NCI-H1417 (cell line): ENCODE measurements at regions not wholly inside any gene's neighbourhood (a gene's known extent, or its start where the extent isn't known, plus 50 kb on each side); places are given as distances from the start of the nearest gene placed in this dataset.

Experiments used
- DNase-seq, 3 experiments: peaks; one replicate each; lab custom pipeline; 2025; lab: John Stamatoyannopoulos, UW

DNA sequence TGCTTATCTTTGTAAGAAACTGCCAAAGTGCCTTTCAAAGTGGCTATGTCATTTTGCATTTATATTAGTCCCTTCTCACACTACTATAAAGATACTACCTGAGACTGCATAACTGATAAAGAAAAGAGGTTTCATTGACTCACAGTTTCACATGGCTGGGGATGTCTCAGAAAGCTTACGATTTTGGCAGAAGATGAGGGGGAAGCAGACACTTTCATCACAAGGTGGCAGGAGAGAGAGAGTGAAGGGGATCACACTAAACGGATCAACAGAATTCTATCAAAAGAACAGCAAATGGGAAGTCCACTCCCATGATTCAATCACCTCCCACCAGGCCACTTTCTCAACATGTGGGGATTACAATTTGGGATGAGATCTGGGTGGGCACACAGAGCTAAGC is 1352.0 kb upstream of the B3GALT2 start:
- no peak for DNase-seq

DNA sequence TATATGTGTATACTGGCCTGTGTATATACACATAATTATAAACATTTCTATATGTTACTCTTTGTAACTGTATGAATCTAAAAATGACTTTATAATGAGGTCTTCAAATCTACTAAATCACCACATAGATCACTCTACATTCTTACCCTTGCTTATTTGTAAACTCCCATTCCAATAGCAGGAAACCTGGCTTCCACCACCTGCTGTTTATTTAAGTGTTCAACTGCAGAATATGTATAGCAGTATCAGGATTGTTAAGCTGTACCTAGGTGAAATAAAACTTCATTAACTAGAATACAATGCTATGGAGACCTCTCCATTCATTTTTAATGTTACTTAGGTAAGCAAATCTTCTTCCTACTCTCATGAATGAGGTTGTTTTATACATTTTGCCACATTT is 1351.1 kb upstream of the B3GALT2 start:
- DNase-seq: peak in 1 of 3 experiments; percentile 21

DNA sequence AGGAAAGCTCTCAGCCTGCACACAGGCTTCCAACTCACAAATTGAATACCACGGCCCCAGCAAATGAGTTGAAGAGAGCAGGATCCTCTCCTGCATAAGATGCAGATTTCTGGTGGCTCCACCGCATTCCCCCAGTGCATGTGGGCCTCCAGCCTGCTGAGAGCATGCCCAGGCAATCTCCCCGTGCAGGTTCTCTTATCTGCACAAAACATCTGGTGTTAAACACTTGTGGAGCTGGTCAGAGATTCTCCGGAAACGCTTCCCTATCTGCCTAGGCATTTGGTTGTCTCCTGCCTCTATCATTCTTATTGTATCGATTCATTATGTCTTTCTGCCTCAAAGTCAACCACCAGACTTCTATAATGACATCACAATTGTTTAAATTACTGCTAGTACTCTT is 1349.0 kb upstream of the B3GALT2 start:
- DNase-seq: no peak

DNA sequence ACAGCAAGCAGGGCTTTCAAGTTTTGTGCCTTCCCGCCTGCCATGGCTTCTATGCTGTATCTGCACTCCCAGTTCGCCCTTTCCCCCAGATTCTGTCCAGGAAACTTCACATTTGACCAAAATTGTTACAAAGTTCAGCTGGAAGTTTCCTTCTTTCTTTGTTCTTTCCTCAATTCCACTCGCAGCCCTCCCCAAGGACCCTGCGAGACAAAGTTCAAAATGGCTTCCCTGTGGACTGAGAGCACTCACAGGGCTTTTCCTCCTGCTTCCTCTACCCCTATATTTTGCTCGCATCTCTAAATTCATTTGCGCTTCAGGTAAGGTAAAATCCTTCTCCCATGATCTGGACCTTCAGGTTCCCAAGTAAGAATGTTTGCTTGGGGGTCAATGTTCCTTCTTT is 1348.4 kb upstream of the B3GALT2 start:
- no peak for DNase-seq

DNA sequence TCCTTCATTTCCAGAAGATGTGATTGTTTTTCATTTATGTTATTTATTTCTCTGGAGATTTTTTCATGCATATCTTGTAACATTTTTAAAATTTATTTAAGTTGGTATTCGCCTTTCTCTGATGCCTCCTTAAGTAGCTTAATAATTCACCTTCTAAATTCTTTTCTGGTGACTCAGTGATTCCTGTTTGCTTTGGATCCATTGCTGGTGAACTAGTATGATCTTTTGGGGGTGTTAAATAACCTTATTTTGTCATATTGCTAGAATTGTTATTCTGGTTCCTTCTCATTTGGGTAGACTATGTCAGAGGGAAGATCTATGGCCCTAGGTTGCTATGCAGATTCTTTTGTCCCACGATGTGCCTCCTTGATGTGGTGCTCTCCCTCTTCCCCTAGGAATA is 1347.2 kb upstream of the B3GALT2 start:
- no peak for DNase-seq

DNA sequence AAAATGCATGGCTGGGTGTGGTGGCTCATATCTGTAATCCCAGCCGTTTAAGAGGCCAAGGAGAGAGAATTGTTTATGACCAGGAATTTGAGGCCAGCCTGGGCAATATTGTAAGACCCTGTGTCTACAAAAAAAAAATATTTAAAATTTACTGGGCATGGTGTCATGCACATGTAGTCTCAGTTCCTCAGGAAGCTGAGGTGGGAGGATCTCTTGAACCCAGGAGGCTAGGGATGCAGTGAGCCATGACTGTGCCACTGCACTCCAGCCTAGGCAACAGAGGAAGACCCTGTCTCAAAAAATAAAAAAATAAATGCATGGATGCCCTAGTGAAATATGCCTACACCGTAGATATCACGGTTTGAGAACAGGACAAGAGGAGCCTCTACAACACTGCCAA is 1331.2 kb upstream of the B3GALT2 start:
- no peak for DNase-seq

DNA sequence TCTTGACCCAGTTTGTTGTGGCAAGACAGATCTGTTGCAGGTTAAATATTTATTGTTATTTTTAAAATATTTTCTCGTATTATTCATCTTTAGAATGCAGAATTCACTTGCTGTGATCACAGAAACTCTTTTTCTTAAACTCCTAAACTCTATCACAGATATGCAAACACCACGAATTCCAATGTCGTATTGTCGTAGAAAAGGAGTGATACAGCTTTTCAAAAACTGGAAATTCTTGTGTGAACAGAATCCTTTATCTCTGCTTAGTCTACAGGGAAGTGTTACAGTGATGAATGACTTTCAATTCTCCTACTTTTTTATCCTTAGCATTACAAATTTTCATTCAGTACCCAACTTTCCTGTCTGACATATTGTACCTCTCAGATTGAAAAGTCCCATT is 1329.5 kb upstream of the B3GALT2 start:
- DNase-seq: no peak

DNA sequence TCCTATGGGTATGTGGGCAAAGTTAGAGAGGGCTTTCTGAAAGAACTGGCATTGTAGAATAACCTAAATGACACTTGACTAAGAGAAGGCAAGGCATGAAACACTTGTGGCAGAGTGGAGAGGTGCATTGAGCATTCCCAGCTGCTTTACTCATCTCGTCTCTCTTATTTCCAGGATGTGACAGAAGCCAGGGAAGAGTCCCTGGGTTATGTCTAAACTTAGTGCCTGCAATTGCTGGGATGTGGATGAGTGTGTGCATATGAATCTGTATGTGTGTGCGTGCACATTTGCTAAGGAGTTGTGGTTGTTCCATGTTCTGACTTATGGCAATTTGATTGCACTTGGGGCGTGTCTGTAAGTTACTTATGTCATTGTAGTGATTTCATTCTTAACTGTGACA is 1326.5 kb upstream of the B3GALT2 start:
- DNase-seq: no peak

DNA sequence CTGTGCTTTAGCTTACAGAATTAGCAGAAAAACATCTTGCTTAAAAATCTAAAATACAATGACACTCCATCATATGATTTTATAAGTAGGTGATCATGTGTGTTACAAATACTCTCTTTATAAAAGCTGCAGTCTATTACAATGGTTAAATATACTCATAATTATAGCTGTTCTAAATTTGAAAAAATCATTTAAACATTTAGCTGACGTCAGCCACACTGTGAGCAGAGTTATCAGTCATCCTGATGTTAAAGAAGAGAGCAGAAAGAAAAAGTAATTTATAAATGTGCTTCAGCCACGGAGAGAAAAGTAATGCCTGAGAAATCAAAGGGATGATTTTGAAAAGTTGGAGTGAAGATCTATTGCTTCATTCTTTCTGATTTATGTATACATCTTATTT is 1325.9 kb upstream of the B3GALT2 start:
- no peak for DNase-seq

DNA sequence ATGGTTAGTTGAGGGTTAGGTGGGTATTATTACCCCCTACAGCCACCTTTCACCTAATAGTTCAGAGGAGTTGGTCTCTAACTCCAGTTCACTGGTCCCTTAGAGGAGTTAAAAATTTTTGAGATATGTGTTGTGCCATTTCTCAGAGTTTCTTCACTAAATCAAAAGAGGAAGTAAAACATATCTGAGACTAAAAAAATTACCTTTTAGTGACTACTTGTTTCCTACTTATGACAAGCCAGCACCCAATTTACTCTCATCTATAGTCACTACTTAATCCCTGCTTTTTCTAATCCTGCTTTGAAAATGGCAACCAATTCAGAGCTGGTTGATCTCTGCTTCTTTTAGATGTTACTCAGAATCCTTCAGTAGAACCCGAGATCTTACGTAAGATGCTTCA is 1316.8 kb upstream of the B3GALT2 start:
- no peak for DNase-seq

DNA sequence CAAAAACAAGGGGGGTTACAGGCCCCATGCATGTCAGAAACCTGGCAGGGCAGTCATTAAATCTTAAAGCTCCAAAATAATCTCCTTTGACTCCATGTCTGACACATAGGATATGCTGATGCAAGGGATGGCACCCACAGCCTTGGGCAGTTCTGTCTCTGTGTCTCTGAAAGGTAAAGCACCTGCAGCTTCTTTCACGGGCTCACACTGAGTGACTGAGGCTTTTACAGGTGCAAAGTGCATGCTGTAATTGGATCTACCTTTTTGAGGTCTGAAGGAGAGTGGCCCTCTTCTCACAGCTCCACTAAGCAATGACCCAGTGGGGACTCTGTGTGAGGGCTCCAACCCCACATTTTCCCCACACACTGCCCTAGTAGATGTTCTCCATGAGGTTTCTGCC is 1309.0 kb upstream of the B3GALT2 start:
- no peak for DNase-seq

DNA sequence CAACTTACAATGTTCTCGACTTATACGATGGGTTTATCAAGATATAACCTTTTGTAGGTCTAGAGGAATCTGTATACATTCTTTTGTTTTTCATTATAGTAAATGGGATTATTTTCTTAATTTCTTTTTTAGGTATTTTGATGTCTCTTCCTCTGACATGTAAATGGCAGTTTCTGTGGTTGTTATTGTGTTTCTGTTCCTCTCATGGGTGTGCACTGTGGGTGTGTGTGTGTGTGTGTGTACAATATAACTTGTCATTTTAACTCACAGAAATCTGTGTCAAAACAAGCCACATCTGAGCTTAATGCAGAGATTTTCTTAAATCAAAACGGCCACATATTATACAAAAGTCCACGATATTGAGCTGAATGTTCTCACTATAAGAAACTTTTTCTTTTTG is 1300.8 kb upstream of the B3GALT2 start:
- no peak for DNase-seq

DNA sequence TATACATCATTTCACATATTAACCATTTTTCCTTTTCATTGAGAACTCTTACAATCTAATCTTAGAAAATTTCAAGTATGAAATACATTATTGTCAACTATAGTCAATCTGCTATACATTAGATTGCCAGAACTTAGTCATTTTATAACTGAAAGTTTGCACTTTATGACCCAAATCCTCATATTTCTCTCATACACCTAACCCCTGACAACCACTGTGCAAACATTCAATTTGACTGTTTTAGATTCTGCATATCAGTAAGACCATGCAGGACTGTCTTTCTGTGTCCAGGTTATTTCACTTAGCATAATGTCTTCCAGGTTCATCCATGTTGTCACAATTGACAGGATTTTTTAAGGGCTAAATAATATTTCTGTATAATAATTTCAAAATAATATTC is 1299.0 kb upstream of the B3GALT2 start:
- no peak for DNase-seq

DNA sequence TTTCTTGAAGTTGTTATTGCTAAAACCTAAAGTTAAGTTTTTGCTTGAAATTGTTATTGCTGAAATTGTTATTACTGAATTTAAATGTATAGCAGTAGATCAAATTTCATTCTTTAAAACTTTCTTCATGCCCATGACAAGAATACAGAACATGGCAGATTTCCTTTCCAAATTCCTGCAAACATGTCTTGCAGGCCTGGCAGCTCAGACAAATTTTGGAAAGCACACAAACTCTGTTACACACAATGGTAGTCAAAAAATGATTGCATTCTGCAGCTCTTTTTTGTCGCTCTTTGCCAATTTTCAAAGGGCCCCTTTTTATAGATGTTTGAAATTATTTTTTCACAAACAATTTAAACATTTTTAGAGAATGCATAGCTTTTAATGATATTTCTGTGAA is 1292.3 kb upstream of the B3GALT2 start:
- DNase-seq: no peak

DNA sequence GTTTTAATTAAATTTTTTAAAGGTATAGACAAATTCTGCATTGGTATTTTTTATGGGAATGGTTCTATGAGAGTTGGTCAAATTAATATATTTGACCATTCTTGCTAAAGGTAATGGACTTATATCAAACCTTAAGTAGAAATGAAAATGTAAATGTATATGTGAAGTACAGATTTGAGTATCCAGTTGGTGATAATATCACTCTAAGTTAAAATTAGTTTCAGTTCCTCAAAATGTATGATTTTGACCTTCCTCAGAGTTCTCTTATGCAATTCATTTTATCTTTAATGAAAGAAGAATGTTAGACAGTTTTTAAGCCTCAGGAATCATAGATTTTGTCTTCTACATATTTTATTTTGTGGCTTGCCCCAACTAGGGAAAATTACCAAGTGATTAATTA is 1291.5 kb upstream of the B3GALT2 start:
- DNase-seq: no peak

DNA sequence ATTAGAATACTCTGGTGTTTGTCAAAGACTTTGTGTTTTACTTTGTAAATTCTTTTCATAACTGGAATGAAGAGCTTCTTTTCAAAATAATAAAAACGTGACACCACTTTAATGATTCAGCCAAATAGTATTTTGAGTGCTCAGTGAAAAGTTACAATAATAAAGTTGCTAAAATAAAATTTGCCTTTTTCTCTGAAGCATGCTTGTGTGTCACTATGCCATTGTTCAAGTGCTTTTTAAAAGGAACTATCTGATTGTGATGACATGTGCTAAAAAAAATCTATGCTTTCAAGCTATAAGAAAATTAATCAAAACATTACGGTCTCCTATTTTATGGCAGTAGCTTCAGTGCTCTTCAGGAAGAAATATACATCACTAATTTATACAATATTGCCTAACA is 1290.5 kb upstream of the B3GALT2 start:
- DNase-seq: no peak

DNA sequence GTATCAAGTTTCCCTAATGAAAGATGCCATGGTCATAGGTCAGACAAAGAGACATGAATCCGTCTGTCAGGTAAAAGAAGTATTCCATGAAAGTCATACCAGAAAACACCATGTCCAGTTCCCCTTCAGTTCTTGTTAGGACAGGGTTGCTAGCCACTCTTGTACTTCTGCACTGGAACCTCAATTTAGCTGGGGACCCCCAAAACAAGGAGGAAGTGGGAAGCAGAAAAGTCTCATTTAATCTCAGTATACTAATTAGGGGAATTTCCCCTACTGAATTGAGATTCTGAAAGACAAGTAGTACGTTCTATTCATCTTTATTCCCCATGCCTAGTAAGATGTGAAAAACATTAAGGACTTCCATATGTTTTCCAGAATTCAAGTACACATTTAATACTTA is 1289.9 kb upstream of the B3GALT2 start:
- DNase-seq: no peak

DNA sequence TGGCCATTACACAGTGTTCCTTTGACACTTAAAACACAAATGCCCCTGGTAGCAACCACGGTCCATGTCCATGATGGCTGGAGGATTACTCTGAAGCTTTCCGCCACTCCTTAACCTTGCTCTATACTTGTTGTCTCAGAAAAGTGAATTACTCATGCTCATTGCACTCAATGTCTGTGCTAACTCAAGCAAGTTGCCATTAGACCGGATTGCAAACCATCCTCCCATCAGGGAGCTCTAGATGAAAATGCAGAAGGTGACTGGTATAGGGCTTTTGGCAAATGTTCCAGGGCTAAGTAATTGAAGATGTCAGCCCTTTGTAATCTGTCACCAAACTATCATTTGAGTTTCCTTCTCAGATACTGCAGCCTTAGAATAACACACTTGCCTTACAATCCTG is 1288.3 kb upstream of the B3GALT2 start:
- no peak for DNase-seq

DNA sequence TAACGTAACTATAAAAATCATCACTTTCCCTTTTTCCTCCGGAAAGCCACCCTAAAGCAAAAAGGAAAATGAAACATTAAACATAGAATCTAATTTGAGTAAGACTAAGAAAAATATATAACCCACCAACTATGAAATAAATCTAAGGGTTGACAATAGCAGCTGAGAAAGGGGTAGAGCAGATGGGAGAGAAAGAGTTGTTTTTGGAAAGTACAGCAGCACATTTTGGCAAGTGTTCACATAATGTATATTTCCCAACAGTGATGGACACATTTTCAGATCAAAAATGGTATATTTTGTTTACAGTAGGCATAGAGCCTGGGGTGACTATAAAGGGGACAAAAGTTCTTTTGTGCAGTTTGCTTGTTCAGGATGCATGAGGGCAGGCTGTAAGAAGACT is 1287.4 kb upstream of the B3GALT2 start:
- no peak for DNase-seq

DNA sequence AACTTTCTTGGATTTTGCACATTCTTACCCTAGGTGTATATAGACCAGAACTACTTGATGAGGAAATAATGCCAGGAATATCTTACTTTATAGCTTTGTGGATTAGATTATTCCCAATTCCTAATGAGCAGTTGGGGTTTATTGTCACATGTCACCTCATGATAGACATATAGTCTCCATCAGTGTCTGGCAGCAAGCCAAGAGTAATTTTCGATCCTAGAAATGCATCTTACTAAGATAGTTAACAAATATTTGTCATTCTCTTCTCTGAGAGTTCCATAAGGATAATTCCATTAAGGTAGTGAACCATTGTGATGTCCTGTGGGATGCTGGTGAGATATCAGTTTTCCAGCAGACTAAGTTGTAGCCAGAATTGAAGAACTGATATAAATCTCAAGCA is 1282.9 kb upstream of the B3GALT2 start:
- peak in 2 of 3 experiments; percentile 44 to 76 for DNase-seq

DNA sequence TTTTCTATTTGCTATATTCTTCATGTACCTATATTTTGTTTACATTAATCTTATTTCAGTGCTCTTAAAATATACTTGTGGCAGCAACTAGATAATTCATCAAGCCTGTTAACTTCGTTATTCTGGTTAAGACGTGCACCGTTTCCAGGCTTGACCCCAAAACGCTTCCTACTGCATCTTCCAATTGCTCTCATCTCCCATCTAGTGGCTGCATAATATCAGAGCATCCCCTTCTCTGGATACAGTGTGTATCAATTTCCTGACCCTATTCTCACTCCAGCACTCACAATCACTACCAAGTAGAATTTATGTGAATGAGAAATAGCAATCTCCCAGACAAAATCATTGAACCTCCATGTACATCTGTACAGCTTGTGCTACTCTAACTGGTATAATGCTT is 1280.3 kb upstream of the B3GALT2 start:
- no peak for DNase-seq

DNA sequence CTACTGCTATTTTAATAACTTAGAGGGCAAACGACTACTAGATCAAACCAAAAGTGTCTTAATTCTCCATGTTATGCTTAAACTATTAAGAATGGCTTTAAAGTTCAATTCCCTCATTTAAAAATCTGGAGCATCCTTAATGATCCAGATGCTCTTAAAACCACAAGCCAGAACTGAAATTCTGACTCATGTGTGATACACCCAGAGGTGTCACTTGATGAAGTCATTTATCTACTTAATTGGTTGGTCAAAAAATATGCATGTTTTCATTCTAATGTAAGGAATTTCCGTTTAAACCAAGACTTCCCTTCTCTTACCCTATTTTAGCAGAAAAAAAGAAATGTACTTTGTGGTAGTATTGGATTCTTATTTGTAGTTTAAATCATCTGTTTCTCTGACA is 1261.2 kb upstream of the B3GALT2 start:
- DNase-seq: no peak

DNA sequence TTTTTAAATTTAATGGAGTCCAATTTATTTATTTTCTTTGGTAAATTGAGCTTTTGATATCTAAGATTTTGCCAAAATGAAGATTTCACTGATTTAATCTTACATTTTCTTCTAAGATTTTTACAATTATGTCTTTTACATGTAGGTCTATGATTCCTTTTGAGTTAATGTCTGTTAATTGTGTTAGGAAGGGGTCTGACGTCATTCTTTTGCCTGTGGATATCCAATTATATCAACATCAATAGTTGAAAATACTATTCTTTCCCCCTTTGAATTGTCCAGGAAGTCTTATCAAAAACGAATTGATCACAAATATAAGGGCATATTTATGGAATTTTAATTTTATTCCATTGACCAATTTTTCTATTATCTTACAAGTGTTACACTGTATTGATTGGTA is 1258.8 kb upstream of the B3GALT2 start:
- DNase-seq: no peak

DNA sequence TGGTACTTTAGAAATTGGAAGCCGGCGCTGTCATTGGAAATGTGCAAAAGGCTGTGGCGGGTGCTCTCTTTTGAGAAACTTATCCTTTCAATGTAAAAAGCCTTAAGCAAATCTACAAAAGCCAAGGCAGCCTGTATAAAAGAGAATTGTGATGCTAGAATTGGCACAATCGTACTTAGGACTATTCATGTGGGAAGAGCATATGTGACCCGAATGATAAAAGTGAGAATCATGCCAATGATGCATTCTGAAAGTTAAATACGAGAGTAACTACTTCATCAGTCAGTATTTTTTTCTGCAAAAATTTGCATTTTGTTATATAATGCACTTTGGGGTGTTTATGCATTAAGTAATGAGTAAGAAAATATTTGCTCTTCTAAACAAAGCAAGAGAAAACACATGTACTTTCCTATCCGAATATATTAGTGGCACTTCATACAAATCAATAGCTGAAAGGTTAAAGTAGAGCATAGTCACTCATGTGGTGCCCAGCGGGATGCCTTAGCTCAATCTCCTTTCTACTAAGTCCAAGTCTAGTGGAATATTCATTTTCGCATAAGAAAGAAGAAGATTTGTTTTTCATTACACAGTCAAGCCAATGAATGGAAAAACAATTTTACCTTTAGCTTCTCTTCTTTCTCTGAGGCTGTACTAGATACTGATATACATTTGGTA is 1256.6 kb upstream of the B3GALT2 start:
- no peak for DNase-seq

DNA sequence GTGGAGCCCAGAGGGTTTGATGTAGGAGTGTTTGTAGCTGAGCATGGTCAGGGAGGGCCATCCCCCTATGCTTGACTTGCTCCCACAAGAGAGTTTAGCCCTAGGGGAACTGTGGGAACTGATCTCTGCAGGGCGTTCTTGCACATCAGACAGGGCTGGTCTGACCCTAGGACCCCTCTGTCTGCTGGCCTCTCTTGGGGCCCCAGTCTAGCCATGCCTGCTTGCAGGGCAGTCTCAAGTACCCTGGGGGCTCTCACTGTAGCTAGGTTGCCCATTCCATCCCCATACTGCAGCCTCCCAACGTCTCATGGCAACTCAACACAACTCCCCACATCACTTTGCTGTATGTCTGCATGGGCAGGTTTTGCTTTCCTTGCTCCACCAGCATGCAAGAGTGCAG is 1250.7 kb upstream of the B3GALT2 start:
- DNase-seq: no peak
